ENCODE measurements at regions not wholly inside any gene's neighbourhood (a gene's known extent, or its start where the extent isn't known, plus 50 kb on each side); places are given as distances from the start of the nearest gene placed in this dataset.

- TF ChIP-seq CTCF (conservative IDR thresholded peaks at IDR 0.05 in 1 of 2, IDR thresholded peaks at IDR 0.05 in 1 of 2; ENCODE audit: low read depth in 1 of 2, low read length in 2 of 2) (no peak), EZH2 (IDR thresholded peaks at IDR 0.05; ENCODE audit: low read length, missing control alignments) (no peak)
Observed at GRCh38 chr1:88210103-88210787, 473.8 kb upstream of the PKN2 start.

Data from fibroblast of lung (primary cell).